ENCODE measurements at regions not wholly inside any gene's neighbourhood (a gene's known extent, or its start where the extent isn't known, plus 50 kb on each side); places are given as distances from the start of the nearest gene placed in this dataset.

- TF ChIP-seq CTCF (IDR thresholded peaks at IDR 0.05) = no peak
- no peak for TF ChIP-seq JUN (CRISPR knock-in tag; IDR thresholded peaks at IDR 0.05)
- no peak for TF ChIP-seq MYBL2 (CRISPR knock-in tag; IDR thresholded peaks at IDR 0.05)
- TF ChIP-seq ZBTB43 (CRISPR knock-in tag; IDR thresholded peaks at IDR 0.05) = no peak
- no peak for TF ChIP-seq MAX (CRISPR knock-in tag; IDR thresholded peaks at IDR 0.05)
- TF ChIP-seq RORB (CRISPR knock-in tag; IDR thresholded peaks at IDR 0.05) = no peak
- TF ChIP-seq ATF1 (CRISPR knock-in tag; IDR thresholded peaks at IDR 0.05) = no peak
- no peak for TF ChIP-seq GTF2I (CRISPR knock-in tag; conservative IDR thresholded peaks at IDR 0.05)
- TF ChIP-seq ZNF232 (CRISPR knock-in tag; IDR thresholded peaks at IDR 0.05) = no peak
Measured at GRCh38 chr7:104061652-104062051, 72.2 kb upstream of the RELN start.
